Bronchial epithelial cell (primary cell): ENCODE measurements at regions not wholly inside any gene's neighbourhood (a gene's known extent, or its start where the extent isn't known, plus 50 kb on each side); places are given as distances from the start of the nearest gene placed in this dataset.

Experiments used
- DNase-seq: peaks from one replicate; pipeline ENCODE4 v3.0.0-alpha.2; 2010; ENCODE audit warnings: low read depth
- FAIRE-seq: peaks from 2 replicates; lab custom pipeline; 2011; peaks lifted over from hg19 to GRCh38; lab: Jason Lieb, UNC
- H3K27me3 ChIP-seq: 2 replicates; pipeline ENCODE4 v1.5.1; 2011; ENCODE audit warnings: low read length; ENCODE audit not compliant: control insufficient read depth, insufficient read depth
- H3K36me3 ChIP-seq: 2 replicates; pipeline ENCODE4 v1.5.1; 2011; ENCODE audit warnings: low read length; ENCODE audit not compliant: control insufficient read depth, insufficient read depth
- H3K4me3 ChIP-seq: 2 replicates; pipeline ENCODE4 v1.5.1; 2011; ENCODE audit warnings: mild to moderate bottlenecking, low read depth, low read length, control low read depth
- TF ChIP-seq, protein P1 (sequence below): IDR thresholded peaks from 2 replicates; pipeline ENCODE4 v1.5.1; 2011; ENCODE audit warnings: mild to moderate bottlenecking, moderate library complexity, low read length, control low read depth, inconsistent platforms; ENCODE audit not compliant: insufficient read depth, severe bottlenecking

DNA sequence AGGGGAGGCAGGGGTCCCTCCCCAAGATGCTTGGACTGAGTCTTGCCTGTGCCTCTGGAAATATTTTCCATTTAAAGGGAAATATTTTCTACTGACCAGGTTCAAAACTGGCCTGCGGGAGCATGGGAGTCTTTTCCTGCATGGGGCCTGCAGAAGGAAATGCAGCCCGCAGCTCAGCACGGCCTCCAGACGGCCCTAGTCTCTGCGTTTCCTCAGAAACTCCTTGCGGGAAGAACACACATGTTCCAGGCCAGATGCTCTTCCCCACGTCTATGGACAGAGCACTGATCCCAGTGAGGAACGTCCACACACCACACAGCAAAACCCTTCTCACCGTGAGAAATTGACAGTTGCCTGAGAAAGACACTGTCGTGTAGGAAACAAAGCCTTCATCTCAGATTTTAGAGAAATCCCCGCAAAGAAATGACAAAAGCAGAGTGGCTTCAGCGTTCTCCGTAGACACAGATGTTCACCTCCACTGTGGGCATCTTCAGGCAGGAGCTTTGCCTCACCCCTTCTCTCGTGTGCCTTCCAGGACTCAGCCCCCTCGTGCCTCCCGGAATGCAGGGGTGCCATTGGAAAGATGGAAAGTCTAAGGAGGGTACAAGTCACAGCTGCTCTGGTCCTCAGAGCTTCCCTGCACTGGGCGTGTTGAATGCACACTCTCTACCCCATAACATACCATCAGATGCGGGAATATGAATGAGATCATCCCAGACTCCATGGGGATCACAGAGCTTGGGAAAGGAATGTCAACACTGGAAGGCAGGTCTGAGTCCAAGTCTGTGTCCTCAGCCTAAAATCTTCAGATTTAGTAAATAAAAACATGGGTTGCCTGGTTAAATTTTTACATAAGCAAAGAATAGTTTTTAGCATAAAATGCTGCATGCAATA lies 438.7 kb upstream of the SALL3 start:
- H3K27me3 ChIP-seq: no peaks in the 10 kb centered on the region
- no peaks in the 10 kb centered on the region for H3K36me3 ChIP-seq
- no peak for DNase-seq
- TF ChIP-seq, protein P1, sequence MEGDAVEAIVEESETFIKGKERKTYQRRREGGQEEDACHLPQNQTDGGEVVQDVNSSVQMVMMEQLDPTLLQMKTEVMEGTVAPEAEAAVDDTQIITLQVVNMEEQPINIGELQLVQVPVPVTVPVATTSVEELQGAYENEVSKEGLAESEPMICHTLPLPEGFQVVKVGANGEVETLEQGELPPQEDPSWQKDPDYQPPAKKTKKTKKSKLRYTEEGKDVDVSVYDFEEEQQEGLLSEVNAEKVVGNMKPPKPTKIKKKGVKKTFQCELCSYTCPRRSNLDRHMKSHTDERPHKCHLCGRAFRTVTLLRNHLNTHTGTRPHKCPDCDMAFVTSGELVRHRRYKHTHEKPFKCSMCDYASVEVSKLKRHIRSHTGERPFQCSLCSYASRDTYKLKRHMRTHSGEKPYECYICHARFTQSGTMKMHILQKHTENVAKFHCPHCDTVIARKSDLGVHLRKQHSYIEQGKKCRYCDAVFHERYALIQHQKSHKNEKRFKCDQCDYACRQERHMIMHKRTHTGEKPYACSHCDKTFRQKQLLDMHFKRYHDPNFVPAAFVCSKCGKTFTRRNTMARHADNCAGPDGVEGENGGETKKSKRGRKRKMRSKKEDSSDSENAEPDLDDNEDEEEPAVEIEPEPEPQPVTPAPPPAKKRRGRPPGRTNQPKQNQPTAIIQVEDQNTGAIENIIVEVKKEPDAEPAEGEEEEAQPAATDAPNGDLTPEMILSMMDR: no peak
- no peak overlapping the region for H3K4me3 ChIP-seq
- FAIRE-seq: no peak

DNA sequence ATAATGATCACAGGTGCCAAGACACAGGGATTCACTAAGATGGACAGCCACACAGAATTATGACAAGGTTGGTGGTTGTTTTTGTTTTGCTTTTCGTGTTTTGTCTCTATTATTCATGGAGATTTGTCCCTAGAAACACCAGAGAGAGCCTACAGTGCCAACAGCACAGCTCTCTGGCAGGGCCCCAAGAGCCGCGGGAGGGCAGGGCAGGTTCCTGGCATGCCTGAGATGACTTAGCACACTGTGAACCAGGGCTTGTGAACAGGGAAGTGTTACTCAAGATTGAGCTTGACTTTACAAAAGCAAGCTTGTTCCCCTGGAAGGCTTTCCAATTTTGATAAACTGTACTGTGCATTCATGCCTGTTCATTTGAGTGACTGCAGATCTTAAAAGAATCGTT lies 437.4 kb upstream of the SALL3 start:
- Histone ChIP-seq H3K4me3 (no peak overlapping the region), H3K36me3 (no peaks in the 10 kb centered on the region), H3K27me3 (no peaks in the 10 kb centered on the region)
- no peak for FAIRE-seq
- TF ChIP-seq, protein P1: no peak
- peak; percentile 19 for DNase-seq

DNA sequence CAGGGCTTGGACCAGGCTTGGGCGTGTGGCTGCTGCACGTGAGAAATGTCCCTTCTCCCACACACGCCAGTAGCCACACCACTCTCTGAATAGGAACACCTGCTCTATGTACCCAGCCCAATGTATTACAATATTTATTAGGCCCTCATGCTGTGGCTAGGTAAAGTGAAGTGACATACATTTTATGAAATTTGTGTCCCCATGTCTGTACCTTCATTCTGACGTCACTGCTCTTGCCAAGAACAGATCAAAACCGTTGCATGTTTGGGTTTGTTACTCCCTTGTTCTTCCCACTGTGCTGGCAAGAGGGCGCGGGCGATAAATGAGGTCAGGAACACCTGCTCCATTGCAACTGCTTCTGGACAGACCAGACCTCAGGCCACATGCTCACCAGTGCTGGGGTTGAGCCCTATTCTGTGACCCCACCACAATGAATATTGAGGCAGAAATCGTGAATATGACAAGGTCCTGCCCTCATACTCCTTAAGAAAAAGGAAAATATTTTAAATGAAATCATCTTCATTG lies 436.4 kb upstream of the SALL3 start:
- TF ChIP-seq, protein P1: no peak
- FAIRE-seq (no peak), DNase-seq (no peak)
- H3K27me3 ChIP-seq: no peaks in the 10 kb centered on the region
- H3K36me3 ChIP-seq: no peaks in the 10 kb centered on the region
- no peak overlapping the region for H3K4me3 ChIP-seq

DNA sequence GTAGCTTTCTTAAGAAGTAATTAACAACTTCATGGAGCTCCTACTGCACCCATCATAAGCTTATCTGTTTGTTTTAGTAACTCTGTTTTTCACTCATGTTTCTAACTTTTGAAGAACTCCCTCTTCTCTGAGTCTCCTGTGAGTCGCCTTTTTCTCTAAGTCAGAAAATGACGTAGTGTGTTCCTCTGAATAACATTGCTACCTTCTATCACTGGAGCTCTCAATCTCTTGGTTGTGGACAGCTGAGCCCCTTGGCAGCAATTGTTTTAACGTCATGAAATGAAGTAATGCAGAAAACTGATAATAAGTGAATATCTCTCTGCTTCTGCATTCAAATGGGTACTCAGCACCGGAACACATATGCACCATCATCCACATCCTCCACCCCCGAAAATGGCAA lies 433.3 kb upstream of the SALL3 start:
- Histone ChIP-seq H3K4me3 (no peak overlapping the region), H3K27me3 (no peaks in the 10 kb centered on the region), H3K36me3 (no peaks in the 10 kb centered on the region)
- no peak for FAIRE-seq
- TF ChIP-seq, protein P1: no peak
- DNase-seq: no peak

DNA sequence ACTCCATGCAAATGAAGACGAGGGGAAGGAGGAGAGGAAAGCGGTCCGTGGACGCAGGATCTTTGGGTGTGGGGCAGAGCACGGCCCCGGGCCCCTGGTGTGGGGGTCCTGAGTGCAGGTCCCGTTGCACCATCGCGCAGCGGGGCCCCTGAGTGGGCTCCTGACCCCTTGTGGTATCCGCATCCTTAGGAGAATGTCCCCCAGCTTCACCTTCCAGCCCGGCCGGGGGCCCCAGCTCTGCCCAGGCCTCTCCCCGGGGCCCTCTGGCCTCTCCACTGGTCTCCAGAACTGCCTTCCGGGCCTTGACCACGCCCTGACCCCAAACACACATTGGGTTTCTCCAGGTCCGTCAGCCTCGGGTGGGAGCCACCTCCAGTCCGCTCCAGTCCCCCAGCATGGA lies 431.8 kb upstream of the SALL3 start:
- Histone ChIP-seq H3K4me3 (no peak overlapping the region), H3K36me3 (no peaks in the 10 kb centered on the region), H3K27me3 (no peaks in the 10 kb centered on the region)
- TF ChIP-seq, protein P1: no peak
- FAIRE-seq (no peak), DNase-seq (no peak)
